ENCODE measurements at regions not wholly inside any gene's neighbourhood (a gene's known extent, or its start where the extent isn't known, plus 50 kb on each side); places are given as distances from the start of the nearest gene placed in this dataset.

GRCh38 chr20:51936377-51936776, 134.1 kb upstream of the SALL4 start:
- TF ChIP-seq CTCF (IDR thresholded peaks at IDR 0.05) (no peak), POLR2A (IDR thresholded peaks at IDR 0.05) (no peak)
